ENCODE measurements at regions not wholly inside any gene's neighbourhood (a gene's known extent, or its start where the extent isn't known, plus 50 kb on each side); places are given as distances from the start of the nearest gene placed in this dataset.

GRCh38 chr5:67793418-67793817 is 422.1 kb upstream of the PIK3R1 start:
- CTCF ChIA-PET, result no interaction called here
- Histone ChIP-seq H3K9me3 (ENCODE audit: control extremely low read depth in 1 of 3, control insufficient read depth in 2 of 3, insufficient read depth in 1 of 3, low read length in 2 of 3) (no peaks in the 10 kb centered on the region), H3K4me1 (ENCODE audit: control insufficient read depth in 2 of 2, insufficient read depth in 2 of 2, low read length in 2 of 2) (no peaks in the 10 kb centered on the region), H3K27me3 (replicated peaks in 1 of 4; ENCODE audit: control extremely low read depth in 1 of 4, control insufficient read depth in 3 of 4, insufficient read depth in 4 of 4, low read length in 3 of 4) (no peaks in the 10 kb centered on the region), H3K4me2 (replicated peaks; ENCODE audit: low read depth, low read length, poor library complexity, severe bottlenecking) (no peak overlapping the region), H3K36me3 (replicated peaks in 1 of 2; ENCODE audit: control extremely low read depth in 1 of 2, control insufficient read depth in 1 of 2, extremely low read depth in 1 of 2, insufficient read depth in 2 of 2, low read length in 1 of 2) (no peaks in the 10 kb centered on the region), H3K27ac (ENCODE audit: low read length in 2 of 2) (no peak overlapping the region), H2AFZ (ENCODE audit: insufficient read depth, low read depth, low read length, poor library complexity, severe bottlenecking) (no peak overlapping the region), H3K4me3 (ENCODE audit: control extremely low read depth in 1 of 5, extremely low read depth in 1 of 5, insufficient read depth in 1 of 5, low read depth in 2 of 5, low read length in 4 of 5) (no peak overlapping the region), H4K20me1 (ENCODE audit: control insufficient read depth, insufficient read depth, low read length, poor library complexity, severe bottlenecking) (no peaks in the 10 kb centered on the region), H3K79me2 (ENCODE audit: control insufficient read depth, insufficient read depth, low read length) (no peaks in the 10 kb centered on the region), H3K9ac (ENCODE audit: low read length) (no peak overlapping the region)
- intact Hi-C loops (cut with micrococcal nuclease), result no loop called here
- WGBS (ENCODE audit: insufficient coverage), result 50% methylated on average over 1 of the region's 1 CpG
- no peak for TF ChIP-seq CTCF (IDR thresholded peaks at IDR 0.05)
- TF ChIP-seq EZH2 (IDR thresholded peaks at IDR 0.05; ENCODE audit: borderline replicate concordance, insufficient read depth, low read depth, low read length, poor library complexity, severe bottlenecking), result no peak
- Mint-ChIP-seq H3K27ac (no peak overlapping the region), H3K4me3 (no peak overlapping the region), H3K9me3 (ENCODE audit: insufficient read depth) (no peaks in the 10 kb centered on the region), H3K27me3 (no peaks in the 10 kb centered on the region), H3K4me1 (no peaks in the 10 kb centered on the region)
- ATAC-seq (ENCODE audit: low read depth), result no peak
- POLR2A ChIA-PET, result no interaction called here
- DNase-seq, result no peak

GRCh38 chr5:67792891-67793290 is 422.7 kb upstream of the PIK3R1 start:
- no peaks in the 10 kb centered on the region for H3K4me1 Mint-ChIP-seq
- no peak for TF ChIP-seq CTCF (IDR thresholded peaks at IDR 0.05)
- H3K9me3 ChIP-seq (ENCODE audit: control extremely low read depth in 1 of 3, control insufficient read depth in 2 of 3, insufficient read depth in 1 of 3, low read length in 2 of 3), result no peaks in the 10 kb centered on the region
- intact Hi-C loops (cut with micrococcal nuclease), result no loop called here
- no peak overlapping the region for H2AFZ ChIP-seq (ENCODE audit: insufficient read depth, low read depth, low read length, poor library complexity, severe bottlenecking)
- no peaks in the 10 kb centered on the region for H3K9me3 Mint-ChIP-seq (ENCODE audit: insufficient read depth)
- DNase-seq (no peak), ATAC-seq (ENCODE audit: low read depth) (no peak)
- POLR2A ChIA-PET, result no interaction called here
- H3K27me3 Mint-ChIP-seq, result no peaks in the 10 kb centered on the region
- no peak overlapping the region for H3K4me2 ChIP-seq (replicated peaks; ENCODE audit: low read depth, low read length, poor library complexity, severe bottlenecking)
- no peaks in the 10 kb centered on the region for H3K79me2 ChIP-seq (ENCODE audit: control insufficient read depth, insufficient read depth, low read length)
- H3K4me1 ChIP-seq (ENCODE audit: control insufficient read depth in 2 of 2, insufficient read depth in 2 of 2, low read length in 2 of 2), result no peaks in the 10 kb centered on the region
- H3K36me3 ChIP-seq (replicated peaks in 1 of 2; ENCODE audit: control extremely low read depth in 1 of 2, control insufficient read depth in 1 of 2, extremely low read depth in 1 of 2, insufficient read depth in 2 of 2, low read length in 1 of 2), result no peaks in the 10 kb centered on the region
- no peak overlapping the region for H3K4me3 Mint-ChIP-seq
- WGBS (ENCODE audit: insufficient coverage), result no CpG with 5 or more reads among the region's 3 CpGs
- H4K20me1 ChIP-seq (ENCODE audit: control insufficient read depth, insufficient read depth, low read length, poor library complexity, severe bottlenecking), result no peaks in the 10 kb centered on the region
- no peak overlapping the region for H3K9ac ChIP-seq (ENCODE audit: low read length)
- H3K27me3 ChIP-seq (replicated peaks in 1 of 4; ENCODE audit: control extremely low read depth in 1 of 4, control insufficient read depth in 3 of 4, insufficient read depth in 4 of 4, low read length in 3 of 4), result no peaks in the 10 kb centered on the region
- H3K4me3 ChIP-seq (ENCODE audit: control extremely low read depth in 1 of 5, extremely low read depth in 1 of 5, insufficient read depth in 1 of 5, low read depth in 2 of 5, low read length in 4 of 5), result no peak overlapping the region
- CTCF ChIA-PET, result no interaction called here
- H3K27ac Mint-ChIP-seq, result no peak overlapping the region
- no peak overlapping the region for H3K27ac ChIP-seq (ENCODE audit: low read length in 2 of 2)

Data from B cell (primary cell).